ENCODE measurements at regions not wholly inside any gene's neighbourhood (a gene's known extent, or its start where the extent isn't known, plus 50 kb on each side); places are given as distances from the start of the nearest gene placed in this dataset.

DNA sequence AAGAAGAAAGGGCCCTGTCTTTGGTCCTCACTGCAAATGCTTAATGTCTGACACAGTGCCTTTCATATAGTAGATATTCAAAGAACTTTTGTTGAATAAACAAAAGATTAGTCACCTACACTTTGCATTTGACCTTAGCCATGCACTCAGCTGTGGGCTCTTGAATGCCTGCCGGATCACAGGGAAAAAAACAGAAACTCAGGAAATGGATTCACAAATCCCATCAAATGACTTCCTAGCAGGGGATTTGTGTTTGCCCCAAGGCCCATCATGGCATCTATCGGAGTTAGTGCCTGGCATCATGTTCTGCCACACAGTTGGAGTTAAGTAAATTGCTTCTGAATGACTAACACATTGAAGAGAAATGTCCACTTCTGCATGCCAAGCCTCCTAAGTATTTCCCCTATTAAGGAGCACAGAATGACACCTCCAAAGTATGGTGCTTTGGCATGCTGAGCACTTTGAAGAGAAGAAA is 72.3 kb upstream of the DST start:
- H3K27me3 ChIP-seq = no peaks in the 10 kb centered on the region
- DNase-seq (ENCODE audit: low read depth in 1 of 2, low spot score in 1 of 2) = peak in 1 of 2 donors; percentile 54
- no peak overlapping the region for H3K4me3 ChIP-seq
- H3K27ac ChIP-seq = peak overlapping the region; percentile 44
- H3K36me3 ChIP-seq = no peaks in the 10 kb centered on the region
- TF ChIP-seq, protein P1, sequence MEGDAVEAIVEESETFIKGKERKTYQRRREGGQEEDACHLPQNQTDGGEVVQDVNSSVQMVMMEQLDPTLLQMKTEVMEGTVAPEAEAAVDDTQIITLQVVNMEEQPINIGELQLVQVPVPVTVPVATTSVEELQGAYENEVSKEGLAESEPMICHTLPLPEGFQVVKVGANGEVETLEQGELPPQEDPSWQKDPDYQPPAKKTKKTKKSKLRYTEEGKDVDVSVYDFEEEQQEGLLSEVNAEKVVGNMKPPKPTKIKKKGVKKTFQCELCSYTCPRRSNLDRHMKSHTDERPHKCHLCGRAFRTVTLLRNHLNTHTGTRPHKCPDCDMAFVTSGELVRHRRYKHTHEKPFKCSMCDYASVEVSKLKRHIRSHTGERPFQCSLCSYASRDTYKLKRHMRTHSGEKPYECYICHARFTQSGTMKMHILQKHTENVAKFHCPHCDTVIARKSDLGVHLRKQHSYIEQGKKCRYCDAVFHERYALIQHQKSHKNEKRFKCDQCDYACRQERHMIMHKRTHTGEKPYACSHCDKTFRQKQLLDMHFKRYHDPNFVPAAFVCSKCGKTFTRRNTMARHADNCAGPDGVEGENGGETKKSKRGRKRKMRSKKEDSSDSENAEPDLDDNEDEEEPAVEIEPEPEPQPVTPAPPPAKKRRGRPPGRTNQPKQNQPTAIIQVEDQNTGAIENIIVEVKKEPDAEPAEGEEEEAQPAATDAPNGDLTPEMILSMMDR (IDR thresholded peaks at IDR 0.05; ENCODE audit: low read depth, low read length) = no peak
- no peaks in the 10 kb centered on the region for H3K9me3 ChIP-seq (ENCODE audit: low read depth)
- H3K4me1 ChIP-seq (ENCODE audit: low read depth) = peaks cover 28% of the 10 kb centered on the region

DNA sequence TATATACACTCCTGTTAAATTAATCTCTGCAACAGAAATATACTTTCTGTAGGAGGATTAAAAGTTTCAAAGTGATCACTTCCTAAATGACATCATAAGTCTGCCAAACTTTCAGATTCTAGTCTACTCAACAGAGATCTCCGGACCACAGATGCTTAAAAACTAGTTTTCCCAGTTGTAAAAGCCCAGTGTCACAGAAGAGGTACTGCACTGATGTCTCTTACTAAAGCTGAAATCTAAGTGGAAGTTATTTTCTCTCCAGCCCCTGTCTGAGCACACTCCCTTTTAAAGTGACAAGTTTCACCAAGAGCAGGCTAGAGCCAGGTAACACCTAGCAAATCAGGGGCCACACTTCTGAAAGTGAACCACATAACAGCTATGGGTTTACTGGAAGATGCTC is 71.6 kb upstream of the DST start:
- no peaks in the 10 kb centered on the region for H3K9me3 ChIP-seq (ENCODE audit: low read depth)
- peak overlapping the region; percentile 44 for H3K27ac ChIP-seq
- TF ChIP-seq, protein P1 (IDR thresholded peaks at IDR 0.05; ENCODE audit: low read depth, low read length) = no peak
- no peaks in the 10 kb centered on the region for H3K36me3 ChIP-seq
- H3K27me3 ChIP-seq = no peaks in the 10 kb centered on the region
- DNase-seq (ENCODE audit: low read depth in 1 of 2, low spot score in 1 of 2) = no peak
- H3K4me1 ChIP-seq (ENCODE audit: low read depth) = peaks cover 28% of the 10 kb centered on the region
- no peak overlapping the region for H3K4me3 ChIP-seq

DNA sequence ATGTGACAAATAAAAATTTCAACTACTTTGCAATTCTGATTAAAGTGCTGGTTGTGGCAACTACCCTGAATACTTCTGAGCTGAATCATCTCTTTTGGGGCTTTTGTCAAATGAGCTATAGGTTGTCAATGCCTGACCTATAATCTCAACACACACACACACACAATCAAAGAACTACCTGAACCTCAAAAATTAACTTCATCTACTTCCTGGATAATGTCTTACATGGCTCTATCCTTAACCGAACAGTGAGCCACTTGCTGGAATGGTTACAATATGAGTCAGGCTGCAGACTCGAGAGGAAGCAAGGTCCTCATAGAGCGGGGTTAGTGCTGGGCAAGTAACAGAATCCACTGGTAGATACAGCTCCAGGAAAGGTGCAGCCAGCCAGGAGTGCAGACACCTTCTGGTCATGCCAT is 70.6 kb upstream of the DST start:
- Histone ChIP-seq H3K4me1 (ENCODE audit: low read depth) (peaks cover 28% of the 10 kb centered on the region), H3K36me3 (no peaks in the 10 kb centered on the region), H3K27me3 (no peaks in the 10 kb centered on the region), H3K27ac (no peak overlapping the region), H3K4me3 (no peak overlapping the region), H3K9me3 (ENCODE audit: low read depth) (no peaks in the 10 kb centered on the region)
- TF ChIP-seq, protein P1 (IDR thresholded peaks at IDR 0.05; ENCODE audit: low read depth, low read length) = no peak
- peak in 1 of 2 donors; percentile 77 for DNase-seq (ENCODE audit: low read depth in 1 of 2, low spot score in 1 of 2)

DNA sequence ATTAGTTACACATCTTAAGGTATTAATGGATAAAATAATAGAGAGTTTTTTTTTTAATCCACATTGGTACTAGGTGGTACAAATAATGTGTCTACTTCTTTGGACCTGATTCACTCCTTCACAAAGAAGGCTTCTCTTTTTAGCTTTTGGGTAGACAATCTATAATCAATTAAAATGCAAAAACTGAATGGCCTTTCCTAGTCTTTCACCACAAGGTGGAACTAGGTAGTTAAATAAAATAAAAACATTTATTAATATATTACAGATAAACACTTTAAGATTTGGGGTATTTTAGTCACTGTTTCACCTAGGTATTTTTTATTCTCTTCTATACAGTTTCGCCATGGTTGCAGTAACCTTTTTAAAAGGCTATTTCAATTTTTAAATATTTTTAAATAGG is 68.3 kb upstream of the DST start:
- H3K27me3 ChIP-seq = no peaks in the 10 kb centered on the region
- DNase-seq (ENCODE audit: low read depth in 1 of 2, low spot score in 1 of 2) = no peak
- no peak overlapping the region for H3K27ac ChIP-seq
- H3K4me1 ChIP-seq (ENCODE audit: low read depth) = peaks cover 26% of the 10 kb centered on the region
- TF ChIP-seq, protein P1 (IDR thresholded peaks at IDR 0.05; ENCODE audit: low read depth, low read length) = no peak
- H3K4me3 ChIP-seq = no peak overlapping the region
- H3K36me3 ChIP-seq = no peaks in the 10 kb centered on the region
- H3K9me3 ChIP-seq (ENCODE audit: low read depth) = no peaks in the 10 kb centered on the region

DNA sequence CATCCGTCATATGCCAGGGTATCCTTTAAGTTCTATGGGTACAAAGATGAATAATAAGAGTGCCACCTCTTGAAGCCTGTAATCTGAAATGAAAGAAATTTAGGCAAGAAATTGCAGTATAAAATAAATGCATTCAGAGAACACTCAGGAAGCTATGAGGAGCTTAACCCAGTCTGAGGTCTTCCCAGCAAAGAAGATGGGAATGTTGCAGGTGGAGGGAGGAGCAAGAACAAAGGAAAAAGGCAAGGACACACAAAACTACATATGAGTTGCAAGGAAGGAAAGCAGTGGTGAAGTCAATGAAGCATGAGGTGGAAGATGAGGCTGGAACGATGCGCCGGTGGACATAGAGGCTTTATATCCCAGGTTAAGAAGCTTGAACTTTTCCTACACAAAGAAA is 67.0 kb upstream of the DST start:
- Histone ChIP-seq H3K4me1 (ENCODE audit: low read depth) (peaks cover 12% of the 10 kb centered on the region), H3K27ac (no peak overlapping the region), H3K9me3 (ENCODE audit: low read depth) (no peaks in the 10 kb centered on the region), H3K36me3 (no peaks in the 10 kb centered on the region), H3K4me3 (no peak overlapping the region), H3K27me3 (no peaks in the 10 kb centered on the region)
- DNase-seq (ENCODE audit: low read depth in 1 of 2, low spot score in 1 of 2) = no peak
- TF ChIP-seq, protein P1 (IDR thresholded peaks at IDR 0.05; ENCODE audit: low read depth, low read length) = no peak

Measured in cardiac muscle cell (in vitro differentiated cells and primary cell).